ENCODE measurements at regions not wholly inside any gene's neighbourhood (a gene's known extent, or its start where the extent isn't known, plus 50 kb on each side); places are given as distances from the start of the nearest gene placed in this dataset.

GRCh38 chr18:76750917-76751890 lies 71.2 kb upstream of the ZNF236 start:
- no peak for TF ChIP-seq CTCF (IDR thresholded peaks at IDR 0.05)
- no peak for TF ChIP-seq ZFX (IDR thresholded peaks at IDR 0.05; ENCODE audit: borderline replicate concordance)
